ENCODE measurements at regions not wholly inside any gene's neighbourhood (a gene's known extent, or its start where the extent isn't known, plus 50 kb on each side); places are given as distances from the start of the nearest gene placed in this dataset.

DNA sequence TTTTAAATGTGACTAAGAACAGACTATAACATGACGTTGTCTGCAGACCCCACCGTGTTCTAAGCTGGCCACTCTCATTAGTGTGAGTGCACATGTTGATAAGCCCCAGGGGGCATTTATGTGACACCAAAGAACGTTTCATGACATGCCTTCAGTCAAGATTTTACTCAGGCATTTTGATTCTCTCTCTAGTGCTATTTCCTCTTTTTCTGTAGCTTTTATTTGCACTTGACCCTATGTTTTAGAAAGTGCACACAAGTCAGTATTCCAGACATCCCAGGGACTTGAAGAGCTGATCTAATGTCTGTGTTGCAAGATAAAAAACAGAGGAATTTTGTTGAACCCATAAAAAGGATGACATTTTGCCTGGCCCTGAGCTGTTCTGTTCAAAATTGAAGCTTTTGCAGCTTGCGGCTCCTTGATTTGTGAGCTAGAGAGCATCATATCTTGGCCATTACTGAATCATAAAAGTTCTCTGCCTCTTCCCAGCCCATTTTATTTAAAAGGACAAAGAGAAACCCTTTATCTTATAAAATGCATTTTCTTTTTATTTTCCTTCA lies 80.9 kb upstream of the TYRP1 start:
- no peak for DNase-seq

- DNase-seq, result no peak
Measured at GRCh38 chr9:12613071-12613470, 80.1 kb upstream of the TYRP1 start.

- no peak for DNase-seq
Measured at GRCh38 chr9:12614488-12614887, 78.7 kb upstream of the TYRP1 start.

DNA sequence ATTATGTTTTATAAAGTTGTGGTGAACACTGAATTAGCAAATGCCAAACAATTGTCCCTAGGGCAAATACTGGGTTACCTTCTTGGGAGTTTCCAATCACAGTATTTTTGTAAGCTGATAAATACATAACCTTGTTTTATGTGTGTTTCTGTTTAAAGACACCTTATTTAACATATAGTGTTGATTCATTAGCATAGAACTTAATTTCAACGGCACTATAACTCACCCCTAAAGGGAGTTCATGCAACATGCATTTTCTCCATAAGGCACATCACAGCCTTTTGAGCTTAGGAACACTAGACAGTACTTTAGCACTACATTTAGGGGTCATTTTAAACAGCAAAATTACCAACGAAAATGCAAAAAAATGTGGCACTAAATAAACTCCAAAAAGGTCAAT lies 74.2 kb upstream of the TYRP1 start:
- no peak for DNase-seq

- DNase-seq, result no peak
Measured at GRCh38 chr9:12625844-12626243, 67.3 kb upstream of the TYRP1 start.

- no peak for DNase-seq
Measured at GRCh38 chr9:12627096-12627495, 66.1 kb upstream of the TYRP1 start.

DNA sequence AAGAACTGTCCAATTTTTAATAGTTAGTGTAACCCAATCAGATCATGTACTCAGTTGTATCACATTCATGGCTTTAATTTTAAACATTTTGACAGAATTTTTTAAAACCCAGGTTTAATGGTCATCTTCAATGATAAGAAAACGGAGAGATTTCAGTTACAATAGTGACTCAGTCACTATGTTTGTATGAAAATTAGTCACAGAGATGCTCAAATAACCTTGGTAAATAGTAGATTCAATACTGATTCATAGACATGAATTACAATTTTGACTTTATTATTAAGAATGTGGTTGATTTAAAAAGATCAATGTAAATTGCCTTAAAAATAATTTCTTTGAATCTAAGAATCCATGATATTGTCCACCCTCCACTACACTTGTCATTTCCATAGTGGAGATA lies 64.6 kb upstream of the TYRP1 start:
- no peak for DNase-seq

DNA sequence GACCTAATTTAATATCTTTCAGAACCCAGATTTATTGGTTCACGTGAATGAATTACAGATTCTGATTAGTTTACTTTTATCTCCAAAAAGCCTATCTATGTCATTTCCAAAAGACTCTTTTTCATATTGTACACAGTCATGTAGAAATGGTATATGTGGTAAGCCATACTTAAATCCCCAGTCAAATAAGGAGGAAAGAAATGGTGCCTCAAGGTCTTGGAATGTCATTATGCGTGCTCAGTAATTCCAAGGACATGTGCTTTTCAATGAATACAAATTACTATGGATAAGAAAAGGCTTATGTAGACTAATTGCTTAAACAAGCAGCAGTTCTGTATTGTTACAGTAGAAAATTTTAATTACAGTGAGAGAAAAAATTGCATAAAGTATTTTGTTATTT lies 64.1 kb upstream of the TYRP1 start:
- no peak for DNase-seq

DNA sequence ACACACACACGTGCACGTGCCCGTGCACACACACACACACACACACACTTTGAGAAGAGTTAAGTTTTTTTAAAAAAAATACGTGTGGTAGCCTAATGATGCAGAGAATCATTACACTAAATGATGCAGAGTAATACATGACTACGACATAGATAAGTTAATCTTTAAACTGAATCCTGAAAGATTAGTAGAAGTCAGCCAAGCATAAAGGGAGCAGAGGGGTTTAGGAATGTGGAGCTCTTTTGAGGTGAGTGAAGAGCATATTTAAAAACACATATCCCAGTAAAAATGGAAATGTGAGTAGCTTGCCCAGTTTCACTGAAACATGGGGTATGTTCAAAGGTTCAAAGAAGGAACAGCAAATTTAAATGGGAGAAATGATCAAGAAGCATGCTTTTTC lies 61.3 kb upstream of the TYRP1 start:
- no peak for DNase-seq

DNA sequence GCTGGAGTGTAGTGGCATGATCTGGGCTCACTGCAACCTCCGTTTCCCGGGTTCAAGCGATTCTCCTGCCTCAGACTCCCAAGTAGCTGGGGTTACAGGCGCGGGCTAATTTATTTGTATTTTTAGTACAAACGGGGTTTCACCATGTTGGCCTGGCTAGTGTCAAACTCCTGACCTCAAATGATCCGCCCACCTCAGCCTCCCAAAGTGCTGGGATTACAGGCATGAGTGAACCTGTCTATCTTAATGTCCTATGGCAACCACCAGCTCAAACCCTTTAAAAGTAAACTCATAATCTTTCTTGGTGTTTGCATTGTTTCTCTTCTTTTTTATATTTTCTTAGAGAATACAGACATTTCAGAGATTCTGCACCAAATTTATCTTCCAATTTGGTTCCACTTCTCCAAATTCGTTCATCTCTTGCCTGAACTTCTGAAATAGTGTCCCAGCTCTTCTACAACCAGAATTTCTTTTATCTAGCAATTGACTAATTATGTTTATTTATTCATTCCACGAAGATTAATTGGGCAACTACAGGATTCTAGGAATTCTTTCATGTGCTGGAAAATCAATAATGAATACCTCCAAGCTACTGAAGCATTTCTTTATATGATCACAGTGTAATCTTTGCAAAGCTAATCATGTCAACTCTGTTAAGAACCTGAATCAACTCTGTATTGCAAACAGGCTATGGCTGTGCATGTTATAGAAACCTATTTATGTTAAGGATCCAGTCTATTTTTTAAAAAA lies 60.0 kb upstream of the TYRP1 start:
- DNase-seq, result no peak

- DNase-seq, result no peak
Measured at GRCh38 chr9:12640016-12640587, 53.1 kb upstream of the TYRP1 start.

GRCh38 chr9:12640866-12641636 lies 52.1 kb upstream of the TYRP1 start:
- peak; percentile 18 for DNase-seq
